ENCODE measurements at regions not wholly inside any gene's neighbourhood (a gene's known extent, or its start where the extent isn't known, plus 50 kb on each side); places are given as distances from the start of the nearest gene placed in this dataset.
"Not testable (repeated sequence)": the region's sequence is repeated elsewhere in the genome, so short reads cannot be mapped to it uniquely, and the experiment has no call there.

DNA sequence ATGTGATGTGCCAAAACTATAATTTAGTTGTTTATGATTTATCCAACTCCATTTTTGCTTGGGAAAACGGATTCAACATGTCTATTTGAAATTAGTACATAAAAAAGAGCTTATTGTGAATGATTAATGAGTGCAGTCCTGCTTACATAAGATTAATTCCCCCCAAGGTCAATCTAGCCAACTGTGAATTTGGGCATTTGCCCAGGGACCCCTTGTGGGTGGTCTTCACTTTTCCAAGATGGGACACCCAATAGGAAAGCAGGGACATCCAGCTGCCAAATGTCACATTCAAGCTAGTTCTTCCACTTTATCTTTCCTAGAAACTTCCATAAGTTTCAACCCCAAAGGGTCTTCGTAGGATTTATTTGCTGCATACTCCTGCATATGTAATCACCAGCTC lies 362.4 kb upstream of the PKN2 start:
- H3K27ac ChIP-seq: no peak overlapping the region
- TF ChIP-seq, protein P1, sequence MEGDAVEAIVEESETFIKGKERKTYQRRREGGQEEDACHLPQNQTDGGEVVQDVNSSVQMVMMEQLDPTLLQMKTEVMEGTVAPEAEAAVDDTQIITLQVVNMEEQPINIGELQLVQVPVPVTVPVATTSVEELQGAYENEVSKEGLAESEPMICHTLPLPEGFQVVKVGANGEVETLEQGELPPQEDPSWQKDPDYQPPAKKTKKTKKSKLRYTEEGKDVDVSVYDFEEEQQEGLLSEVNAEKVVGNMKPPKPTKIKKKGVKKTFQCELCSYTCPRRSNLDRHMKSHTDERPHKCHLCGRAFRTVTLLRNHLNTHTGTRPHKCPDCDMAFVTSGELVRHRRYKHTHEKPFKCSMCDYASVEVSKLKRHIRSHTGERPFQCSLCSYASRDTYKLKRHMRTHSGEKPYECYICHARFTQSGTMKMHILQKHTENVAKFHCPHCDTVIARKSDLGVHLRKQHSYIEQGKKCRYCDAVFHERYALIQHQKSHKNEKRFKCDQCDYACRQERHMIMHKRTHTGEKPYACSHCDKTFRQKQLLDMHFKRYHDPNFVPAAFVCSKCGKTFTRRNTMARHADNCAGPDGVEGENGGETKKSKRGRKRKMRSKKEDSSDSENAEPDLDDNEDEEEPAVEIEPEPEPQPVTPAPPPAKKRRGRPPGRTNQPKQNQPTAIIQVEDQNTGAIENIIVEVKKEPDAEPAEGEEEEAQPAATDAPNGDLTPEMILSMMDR (conservative IDR thresholded peaks at IDR 0.05): no peak

DNA sequence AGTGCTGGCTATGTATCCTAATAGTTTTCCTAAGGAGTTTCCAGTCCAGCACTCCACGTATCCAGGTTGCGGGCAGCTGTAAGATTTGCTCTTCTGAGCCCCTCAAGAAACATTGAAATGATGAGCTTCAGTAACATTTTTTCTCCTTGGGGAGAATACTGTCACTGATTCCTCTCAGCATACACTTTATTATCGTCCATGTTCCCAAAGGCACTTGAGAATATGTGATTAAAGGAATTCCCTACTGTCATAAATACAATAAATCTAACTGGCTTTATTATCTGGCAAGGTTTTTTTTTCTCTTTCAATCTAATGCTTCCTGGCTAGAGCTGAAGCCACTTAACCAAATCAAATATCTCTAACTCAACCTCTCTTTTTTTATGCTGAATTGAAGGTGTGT lies 359.2 kb upstream of the PKN2 start:
- no peak overlapping the region for H3K27ac ChIP-seq
- TF ChIP-seq, protein P1 (conservative IDR thresholded peaks at IDR 0.05): no peak

DNA sequence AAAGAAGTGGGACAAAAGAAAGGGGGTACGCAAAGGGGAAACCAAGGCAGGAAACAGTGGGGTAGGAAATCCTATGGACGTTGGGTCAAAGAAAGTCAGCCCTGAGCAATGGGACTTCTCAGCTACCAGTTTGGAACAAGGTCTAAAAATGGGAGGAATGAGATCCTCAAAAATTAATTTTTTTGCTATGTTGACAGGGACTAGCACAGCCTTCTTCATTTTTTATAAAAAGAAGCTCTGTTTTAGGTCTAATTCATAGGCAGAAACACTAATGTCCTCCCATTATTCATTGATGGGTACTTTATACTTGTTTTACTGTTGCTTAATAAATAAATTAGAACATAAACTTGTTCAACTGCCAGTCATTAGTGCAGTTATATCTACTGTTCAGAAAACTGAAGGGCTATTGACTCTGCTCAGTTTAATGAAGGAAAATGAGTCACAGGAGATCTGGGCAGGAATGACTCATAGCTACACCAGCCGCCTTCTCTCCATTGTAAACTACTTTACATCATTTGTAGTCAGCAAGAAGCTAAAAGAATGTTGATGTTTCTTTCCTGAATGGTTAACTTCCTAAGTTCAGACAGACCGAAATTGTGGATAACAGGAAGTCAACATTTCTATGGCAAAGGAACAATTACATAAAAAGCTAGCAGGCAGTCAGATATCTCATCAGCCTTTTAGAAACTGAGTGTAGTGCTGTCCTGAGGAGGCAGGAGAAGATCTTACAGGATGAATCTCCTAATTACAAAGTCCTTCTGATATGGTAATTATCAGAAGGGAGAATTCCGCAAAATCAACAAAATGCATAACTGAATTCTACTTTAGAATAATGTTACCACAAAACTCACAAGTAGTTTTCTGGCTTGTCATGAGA lies 356.4 kb upstream of the PKN2 start:
- no peak overlapping the region for H3K27ac ChIP-seq

DNA sequence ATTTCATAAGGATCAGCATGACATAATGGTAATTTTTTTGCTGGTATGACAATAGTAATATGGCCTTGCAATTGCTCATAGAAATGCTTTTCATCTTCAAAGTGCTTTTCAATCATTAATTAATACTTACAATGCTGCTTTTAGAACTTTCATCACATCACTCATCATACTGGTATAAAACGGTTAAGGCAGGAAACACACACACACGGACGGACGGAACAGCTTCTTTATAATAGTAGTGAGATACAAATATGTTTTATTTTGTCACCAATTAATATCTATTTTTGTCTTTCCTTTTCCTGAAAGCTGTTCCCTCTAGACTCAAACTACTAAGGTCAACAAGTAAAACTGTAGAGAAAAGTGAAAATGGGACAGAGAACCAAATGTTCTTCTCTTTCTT lies 353.9 kb upstream of the PKN2 start:
- H3K27ac ChIP-seq: no peak overlapping the region
- TF ChIP-seq, protein P1 (conservative IDR thresholded peaks at IDR 0.05): no peak

More for the DNA sequence above, 356.4 kb upstream of the PKN2 start:
- TF ChIP-seq, protein P1 (conservative IDR thresholded peaks at IDR 0.05): no peak

DNA sequence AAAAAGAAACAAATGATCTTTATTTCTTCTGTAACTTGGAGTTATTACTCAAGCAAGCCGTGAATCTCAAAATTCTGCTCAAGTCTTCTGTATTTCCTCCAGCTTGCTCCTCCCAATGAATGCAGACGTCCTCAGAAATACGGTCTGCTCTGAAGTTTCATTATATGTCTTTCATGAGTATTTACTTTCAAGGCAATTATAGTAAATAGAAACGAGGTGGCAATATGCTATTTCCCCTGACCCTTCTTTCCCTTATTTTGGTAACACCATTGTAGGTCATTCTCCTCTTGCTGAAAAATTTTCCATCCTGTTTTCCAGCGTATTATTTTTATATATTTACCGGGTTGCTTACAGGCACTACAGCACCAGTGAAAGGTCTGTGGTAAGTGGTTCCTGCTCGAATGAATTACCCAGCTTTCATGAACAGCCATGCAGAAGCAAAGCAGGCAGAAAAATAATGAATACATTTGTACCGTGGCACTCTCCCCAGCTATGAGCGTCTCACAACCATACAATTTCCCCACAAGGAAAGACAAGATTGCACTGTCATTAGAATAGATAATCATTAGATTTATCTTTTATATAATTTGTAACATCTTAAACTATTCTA lies 350.9 kb upstream of the PKN2 start:
- TF ChIP-seq, protein P1 (conservative IDR thresholded peaks at IDR 0.05): no peak

DNA sequence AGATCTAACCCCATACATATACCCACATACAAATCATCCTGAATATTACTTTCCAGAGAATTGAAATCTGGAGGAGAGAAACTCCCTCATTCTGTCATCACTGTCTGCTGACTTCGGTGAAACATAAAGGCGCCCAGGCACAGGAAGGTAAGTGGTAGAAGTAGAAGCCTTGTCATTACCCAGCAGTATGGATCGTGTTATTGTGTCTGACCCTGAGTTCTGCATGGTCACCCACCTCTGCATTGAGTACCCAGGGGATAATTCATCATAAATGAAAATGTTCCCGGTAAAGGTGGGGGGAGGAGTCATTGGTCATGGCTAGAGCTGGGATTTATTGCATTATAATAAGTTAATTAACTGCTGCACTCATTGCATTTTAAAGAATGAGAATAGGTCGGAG lies 342.6 kb upstream of the PKN2 start:
- peak overlapping the region; percentile 3; the same call in 1 of the 2 replicates for H3K27ac ChIP-seq

More for the DNA sequence above, 350.9 kb upstream of the PKN2 start:
- no peak overlapping the region for H3K27ac ChIP-seq

DNA sequence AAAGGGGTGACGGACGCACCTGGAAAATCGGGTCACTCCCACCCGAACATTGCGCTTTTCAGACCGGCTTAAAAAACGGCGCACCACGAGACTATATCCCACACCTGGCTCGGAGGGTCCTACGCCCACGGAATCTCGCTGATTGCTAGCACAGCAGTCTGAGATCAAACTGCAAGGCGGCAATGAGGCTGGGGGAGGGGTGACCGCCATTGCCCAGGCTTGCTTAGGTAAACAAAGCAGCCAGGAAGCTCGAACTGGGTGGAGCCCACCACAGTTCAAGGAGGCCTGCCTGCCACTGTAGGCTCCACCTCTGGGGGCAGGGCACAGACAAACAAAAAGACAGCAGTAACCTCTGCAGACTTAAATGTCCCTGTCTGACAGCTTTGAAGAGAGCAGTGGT lies 342.0 kb upstream of the PKN2 start:
- H3K27ac ChIP-seq: not testable (repeated sequence)

More for the DNA sequence above, 342.6 kb upstream of the PKN2 start:
- TF ChIP-seq, protein P1 (conservative IDR thresholded peaks at IDR 0.05): no peak

DNA sequence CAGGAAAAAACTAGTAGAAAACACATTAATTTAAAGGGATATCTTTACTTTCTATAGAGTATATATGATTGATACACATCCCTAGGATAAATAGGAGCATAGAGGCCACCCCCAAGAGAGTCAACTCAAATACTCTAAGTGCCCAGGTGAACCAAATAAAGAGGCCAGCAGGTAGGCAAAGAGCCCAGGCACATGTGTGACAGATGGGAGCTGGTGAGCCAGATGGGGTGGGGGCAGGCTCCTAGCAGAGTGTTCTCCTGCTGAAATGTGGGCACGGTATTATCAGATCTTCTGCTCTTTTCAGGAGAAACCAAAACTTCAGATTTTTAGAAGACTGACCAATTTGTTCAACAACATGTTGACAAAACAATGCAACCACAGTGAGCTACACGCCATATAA lies 333.4 kb upstream of the PKN2 start:
- H3K27ac ChIP-seq: no peak overlapping the region
- TF ChIP-seq, protein P1 (conservative IDR thresholded peaks at IDR 0.05): no peak
